Calu3 (cell line): ENCODE measurements at regions not wholly inside any gene's neighbourhood (a gene's known extent, or its start where the extent isn't known, plus 50 kb on each side); places are given as distances from the start of the nearest gene placed in this dataset.
A peak's percentile ranks its signal among the peaks of the same experiment; 100 is the strongest.

Experiments
- BruUV-seq: library from RNA; stranded (reverse); fragments of 400-500 nt; replicated peaks from 2 replicates; lab custom pipeline; 2021; lab: Mats Ljungman, UMichigan
- CTCF ChIA-PET: fragments of 300-600 bp; sonication (Branson Sonifier 250); formaldehyde crosslinking; loops from one replicate; lab custom pipeline; 2022; ENCODE audit warnings: antibody characterized with exemption; lab: Charles Lee
- DNase-seq: peaks from one replicate; pipeline ENCODE4 v3.0.0; 2022
- H3K27ac Mint-ChIP-seq: one replicate; pipeline ENCODE4 v1.8.0; 2022; ENCODE audit warnings: mixed read lengths; ENCODE audit not compliant: unreplicated experiment
- H3K27me3 Mint-ChIP-seq: one replicate; pipeline ENCODE4 v1.8.0; 2022; ENCODE audit warnings: mixed read lengths; ENCODE audit not compliant: unreplicated experiment
- H3K36me3 Mint-ChIP-seq: one replicate; pipeline ENCODE4 v1.8.0; 2022; ENCODE audit warnings: mild to moderate bottlenecking, moderate library complexity, mixed read lengths; ENCODE audit not compliant: insufficient read depth, unreplicated experiment
- H3K4me1 Mint-ChIP-seq: one replicate; pipeline ENCODE4 v1.8.0; 2022; ENCODE audit warnings: mild to moderate bottlenecking, low read depth, mixed read lengths; ENCODE audit not compliant: unreplicated experiment
- H3K4me3 Mint-ChIP-seq: one replicate; pipeline ENCODE4 v1.8.0; 2022; ENCODE audit warnings: mild to moderate bottlenecking, low read depth, moderate library complexity, mixed read lengths; ENCODE audit not compliant: unreplicated experiment
- H3K9me3 Mint-ChIP-seq: one replicate; pipeline ENCODE4 v1.8.0; 2022; ENCODE audit warnings: low read depth, mixed read lengths; ENCODE audit not compliant: unreplicated experiment
- CTCF ChIP-seq: fragments of 200-600 bp; IDR thresholded peaks from one replicate; pipeline ENCODE4 v1.8.0; 2022; ENCODE audit warnings: antibody characterized with exemption; ENCODE audit not compliant: unreplicated experiment
- intact Hi-C: fragments of 100-400 bp; cut with micrococcal nuclease; formaldehyde crosslinking; loops from one replicate; pipeline ENCODE4 v1.10.0; 2022; ENCODE audit not compliant: unreplicated experiment

- BruUV-seq = no TSS peak
- Mint-ChIP-seq H3K4me3 (no peak overlapping the region), H3K9me3 (no peaks in the 10 kb centered on the region), H3K27me3 (no peaks in the 10 kb centered on the region), H3K27ac (no peak overlapping the region), H3K4me1 (peaks cover 17% of the 10 kb centered on the region), H3K36me3 (no peaks in the 10 kb centered on the region)
- no peak for TF ChIP-seq CTCF
- CTCF ChIA-PET = no interaction called here
- intact Hi-C loops = no loop called here
- DNase-seq = no peak
Observed at GRCh38 chr12:47317175-47317915, 237.6 kb upstream of the AMIGO2 start.

- H3K4me1 Mint-ChIP-seq = peaks cover 17% of the 10 kb centered on the region
- CTCF ChIA-PET = no interaction called here
Observed at GRCh38 chr12:47316609-47317049, 236.9 kb upstream of the AMIGO2 start.

DNA sequence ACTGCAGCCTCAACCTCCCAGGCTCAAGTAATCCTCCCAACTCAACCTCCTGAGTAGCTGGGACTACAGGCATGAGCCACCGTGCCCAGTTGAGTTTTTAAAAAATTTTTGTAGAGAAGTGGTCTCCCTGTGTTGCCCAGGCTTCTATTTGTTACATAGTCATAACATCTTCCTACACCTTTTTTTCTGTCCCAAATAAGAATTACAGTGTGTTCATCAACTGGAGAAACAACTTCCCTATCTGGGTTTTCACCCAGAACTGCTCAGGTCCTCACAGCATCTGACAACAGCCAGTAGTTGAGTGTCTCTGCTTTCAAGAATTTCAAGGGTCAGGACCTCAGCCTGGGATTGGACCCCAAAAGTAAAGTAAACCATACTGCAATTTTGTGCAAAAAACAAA is 235.2 kb upstream of the AMIGO2 start:
- Mint-ChIP-seq H3K27me3 (no peaks in the 10 kb centered on the region), H3K9me3 (peaks cover 4% of the 10 kb centered on the region), H3K4me1 (peaks cover 17% of the 10 kb centered on the region), H3K36me3 (no peaks in the 10 kb centered on the region), H3K27ac (no peak overlapping the region), H3K4me3 (no peak overlapping the region)
- no TSS peak for BruUV-seq
- CTCF ChIA-PET = no interaction called here
- TF ChIP-seq CTCF = no peak
- no peak for DNase-seq
- intact Hi-C loops = no loop called here

More at GRCh38 chr12:47316609-47317049, 236.9 kb upstream of the AMIGO2 start:
- Mint-ChIP-seq H3K27me3 (no peaks in the 10 kb centered on the region), H3K36me3 (no peaks in the 10 kb centered on the region), H3K4me3 (no peak overlapping the region), H3K27ac (no peak overlapping the region), H3K9me3 (peaks cover under 1% of the 10 kb centered on the region)
- no TSS peak for BruUV-seq
- no peak for DNase-seq
- intact Hi-C loops = no loop called here
- no peak for TF ChIP-seq CTCF

- TF ChIP-seq CTCF = no peak
- Mint-ChIP-seq H3K4me1 (peaks cover 17% of the 10 kb centered on the region), H3K27ac (peak overlapping the region; percentile 16), H3K9me3 (peaks cover 4% of the 10 kb centered on the region), H3K36me3 (no peaks in the 10 kb centered on the region), H3K4me3 (no peak overlapping the region), H3K27me3 (no peaks in the 10 kb centered on the region)
- CTCF ChIA-PET = interaction anchor here (0.7 kb wide), 1 partner anchor 23 kb away, joined by 3 read pairs; no protein-coding TSS in a partner anchor
- BruUV-seq = no TSS peak
- peak; percentile 5 for DNase-seq
- intact Hi-C loops = no loop called here
Observed at GRCh38 chr12:47312808-47313426, 233.2 kb upstream of the AMIGO2 start.
